GM23338 (cell line): ENCODE measurements at regions not wholly inside any gene's neighbourhood (a gene's known extent, or its start where the extent isn't known, plus 50 kb on each side); places are given as distances from the start of the nearest gene placed in this dataset.

Experiments
- CREB1 ChIP-seq: fragments of 250-450 bp; sonication (Bioruptor Pico); IDR thresholded peaks from 2 replicates; pipeline ENCODE4 v1.5.0; 2020; ENCODE audit warnings: low read depth, mild to moderate bottlenecking, moderate library complexity
- EZH2 ChIP-seq: fragments of 200-600 bp; sonication (generic); IDR thresholded peaks from one replicate; pipeline ENCODE4 v1.8.0; 2017; ENCODE audit warnings: antibody characterized with exemption, mild to moderate bottlenecking, low read depth; ENCODE audit not compliant: unreplicated experiment
- POLR2AphosphoS5 ChIP-seq: IDR thresholded peaks from 2 replicates; pipeline ENCODE4 v1.6.1; 2016; ENCODE audit warnings: antibody characterized with exemption, low read depth
- TF ChIP-seq, protein P1 (sequence below), 2 experiments: fragments of 200-600 bp in 1 of 2; sonication (generic) in 1 of 2; conservative IDR thresholded peaks; 2 replicates each; pipeline versions ENCODE4 v1.5.1 to v1.6.1; 2016 to 2017; ENCODE audit warnings: antibody characterized with exemption in 2 of 2, low read depth in 2 of 2, mild to moderate bottlenecking in 2 of 2, moderate library complexity in 1 of 2

DNA sequence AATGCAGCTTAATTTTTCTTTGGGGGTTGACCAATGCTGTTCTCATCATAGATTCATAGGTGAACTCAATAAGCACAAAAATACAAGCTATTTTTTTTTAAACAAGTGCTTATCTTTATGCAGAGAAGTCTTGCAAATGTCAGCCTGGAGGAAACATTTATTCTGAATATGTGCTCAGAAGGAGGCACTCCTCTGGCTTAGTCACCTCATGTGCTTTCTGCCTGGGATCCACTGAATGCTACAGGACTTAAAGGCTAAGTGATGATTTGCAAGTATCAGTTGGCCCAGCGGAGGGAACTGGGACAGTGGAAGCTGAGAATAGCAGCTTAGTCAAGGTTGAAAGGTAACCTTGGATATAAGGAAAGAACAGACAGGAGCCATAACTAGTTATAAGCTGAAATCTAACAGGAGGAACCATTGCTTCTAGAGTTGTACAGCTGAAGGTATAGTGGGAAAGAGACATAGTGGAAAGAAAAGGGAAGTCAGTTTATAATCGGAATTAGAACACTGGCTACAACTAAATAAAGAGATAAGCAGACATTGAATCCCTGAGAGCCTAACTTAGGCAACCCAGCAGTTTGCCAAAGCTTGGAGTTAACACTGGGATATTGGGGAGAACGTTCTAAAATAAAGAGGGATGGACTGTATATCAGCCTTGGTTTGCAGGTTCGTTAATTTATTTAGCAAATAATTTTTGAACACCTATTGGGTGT, 488.7 kb downstream of the SUCLG1 start:
- TF ChIP-seq, protein P1, sequence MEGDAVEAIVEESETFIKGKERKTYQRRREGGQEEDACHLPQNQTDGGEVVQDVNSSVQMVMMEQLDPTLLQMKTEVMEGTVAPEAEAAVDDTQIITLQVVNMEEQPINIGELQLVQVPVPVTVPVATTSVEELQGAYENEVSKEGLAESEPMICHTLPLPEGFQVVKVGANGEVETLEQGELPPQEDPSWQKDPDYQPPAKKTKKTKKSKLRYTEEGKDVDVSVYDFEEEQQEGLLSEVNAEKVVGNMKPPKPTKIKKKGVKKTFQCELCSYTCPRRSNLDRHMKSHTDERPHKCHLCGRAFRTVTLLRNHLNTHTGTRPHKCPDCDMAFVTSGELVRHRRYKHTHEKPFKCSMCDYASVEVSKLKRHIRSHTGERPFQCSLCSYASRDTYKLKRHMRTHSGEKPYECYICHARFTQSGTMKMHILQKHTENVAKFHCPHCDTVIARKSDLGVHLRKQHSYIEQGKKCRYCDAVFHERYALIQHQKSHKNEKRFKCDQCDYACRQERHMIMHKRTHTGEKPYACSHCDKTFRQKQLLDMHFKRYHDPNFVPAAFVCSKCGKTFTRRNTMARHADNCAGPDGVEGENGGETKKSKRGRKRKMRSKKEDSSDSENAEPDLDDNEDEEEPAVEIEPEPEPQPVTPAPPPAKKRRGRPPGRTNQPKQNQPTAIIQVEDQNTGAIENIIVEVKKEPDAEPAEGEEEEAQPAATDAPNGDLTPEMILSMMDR (conservative IDR thresholded peaks at IDR 0.05; ENCODE audit: low read depth in 2 of 2): no peak
- TF ChIP-seq CREB1 (CRISPR knock-in tag) (no peak), POLR2AphosphoS5 (no peak), EZH2 (no peak)
